H1 (cell line): ENCODE measurements at regions not wholly inside any gene's neighbourhood (a gene's known extent, or its start where the extent isn't known, plus 50 kb on each side); places are given as distances from the start of the nearest gene placed in this dataset.

Experiments used
- CTCF ChIA-PET: fragments of 300-600 bp; sonication (Branson Sonifier 250); formaldehyde crosslinking; loops from one replicate; lab custom pipeline; 2021; ENCODE audit not compliant: partially characterized antibody; lab: Charles Lee
- POLR2A ChIA-PET: fragments of 300-600 bp; sonication (Branson Sonifier 250); formaldehyde crosslinking; loops from one replicate; lab custom pipeline; 2021; ENCODE audit warnings: inconsistent platforms; ENCODE audit not compliant: partially characterized antibody; lab: Charles Lee
- DNase-seq, 2 experiments: peaks; one replicate each; pipeline versions ENCODE4 v3.0.0 to v3.0.0-alpha.2; 2010 to 2022; ENCODE audit warnings: low spot score in 2 of 2, low read depth in 1 of 2, mixed read lengths in 1 of 2
- FAIRE-seq: peaks from 2 replicates; lab custom pipeline; 2011; peaks lifted over from hg19 to GRCh38; lab: Jason Lieb, UNC
- H2AFZ ChIP-seq: 2 replicates; pipeline ENCODE4 v1.8.1; 2012; ENCODE audit warnings: low read length, inconsistent platforms
- H2AK5ac ChIP-seq: 2 replicates; pipeline ENCODE4 v1.6.1; 2013; ENCODE audit warnings: low read depth, low read length
- H2BK120ac ChIP-seq: replicated peaks from 2 replicates; pipeline ENCODE3; 2013; ENCODE audit warnings: low read depth, low read length, inconsistent platforms
- H2BK12ac ChIP-seq: 2 replicates; pipeline ENCODE4 v1.6.1; 2013; ENCODE audit warnings: low read depth, low read length
- H2BK15ac ChIP-seq: 2 replicates; pipeline ENCODE4 v1.6.1; 2013; ENCODE audit warnings: low read length
- H2BK20ac ChIP-seq: 2 replicates; pipeline ENCODE4 v1.6.1; 2013; ENCODE audit warnings: low read length
- H2BK5ac ChIP-seq: 2 replicates; pipeline ENCODE4 v1.6.1; 2013; ENCODE audit warnings: low read depth, low read length
- H3K14ac ChIP-seq: 2 replicates; pipeline ENCODE4 v1.6.1; 2013; ENCODE audit warnings: inconsistent platforms; ENCODE audit not compliant: insufficient read length
- H3K18ac ChIP-seq: 2 replicates; pipeline ENCODE4 v1.6.1; 2013; ENCODE audit warnings: low read length; ENCODE audit errors: extremely low read depth
- H3K23ac ChIP-seq: 2 replicates; pipeline ENCODE4 v1.6.1; 2013; ENCODE audit warnings: inconsistent platforms; ENCODE audit not compliant: insufficient read length
- H3K23me2 ChIP-seq: 2 replicates; pipeline ENCODE4 v1.6.1; 2013; ENCODE audit warnings: low read depth, low read length
- H3K27ac ChIP-seq: 2 replicates; pipeline ENCODE4 v1.6.1; 2011; ENCODE audit warnings: low read depth, low read length, inconsistent platforms
- H3K27me3 ChIP-seq, 4 experiments: replicated peaks in 1 of 4; 1 replicate in 1 of 4; 2 replicates in 3 of 4; pipeline versions ENCODE4 v1.6.1 to v1.8.1; 2011 to 2013; ENCODE audit warnings: low read length in 3 of 4, mild to moderate bottlenecking in 3 of 4, inconsistent platforms in 2 of 4, mixed read lengths in 2 of 4, moderate library complexity in 1 of 4; ENCODE audit not compliant: control insufficient read depth in 3 of 4, insufficient read depth in 3 of 4; ENCODE audit errors: extremely low read depth in 1 of 4
- H3K36me3 ChIP-seq, 4 experiments: 2 replicates each; pipeline versions ENCODE4 v1.6.1 to v1.8.1; 2011 to 2013; ENCODE audit warnings: mild to moderate bottlenecking in 4 of 4, low read length in 3 of 4, moderate library complexity in 2 of 4, control low read depth in 1 of 4, inconsistent platforms in 1 of 4; ENCODE audit not compliant: insufficient read depth in 4 of 4, control insufficient read depth in 2 of 4
- H3K4ac ChIP-seq: replicated peaks from 2 replicates; pipeline ENCODE3; 2013; ENCODE audit warnings: low read length, low read depth, mixed read lengths, inconsistent platforms; ENCODE audit not compliant: insufficient read length
- H3K4me1 ChIP-seq, 4 experiments: replicated peaks in 1 of 4; 1 replicate in 1 of 4; 2 replicates in 3 of 4; pipeline versions ENCODE4 v1.6.1 to v1.8.1; 2011 to 2013; ENCODE audit warnings: low read length in 3 of 4, inconsistent platforms in 2 of 4, mixed read lengths in 1 of 4; ENCODE audit not compliant: insufficient read depth in 4 of 4, control insufficient read depth in 3 of 4
- H3K4me2 ChIP-seq, 2 experiments: 2 replicates each; pipeline versions ENCODE4 v1.6.1 to v1.8.1; 2011 to 2013; ENCODE audit warnings: low read depth in 2 of 2, low read length in 2 of 2, control low read depth in 1 of 2, inconsistent platforms in 1 of 2, mild to moderate bottlenecking in 1 of 2; ENCODE audit not compliant: insufficient read depth in 1 of 2
- H3K4me3 ChIP-seq, 4 experiments: fragments of 200-600, 300-600 bp in 1 of 4; sonication (generic), shearing (Covaris generic), sonication (Bioruptor Twin) in 1 of 4; 2 replicates each; pipeline versions ENCODE4 v1.5.1 to v1.8.1; 2011 to 2016; ENCODE audit warnings: low read length in 4 of 4, low read depth in 3 of 4, control low read depth in 2 of 4, inconsistent platforms in 2 of 4, mild to moderate bottlenecking in 2 of 4, mixed read lengths in 1 of 4, moderate library complexity in 1 of 4; ENCODE audit not compliant: insufficient read depth in 2 of 4; ENCODE audit errors: extremely low read depth in 1 of 4
- H3K56ac ChIP-seq: replicated peaks from 2 replicates; pipeline ENCODE3; 2013; ENCODE audit warnings: low read depth, mild to moderate bottlenecking, mixed read lengths, low read length, inconsistent platforms; ENCODE audit not compliant: insufficient read length
- H3K79me1 ChIP-seq: 2 replicates; pipeline ENCODE4 v1.6.1; 2013; ENCODE audit warnings: low read depth, low read length, control low read depth
- H3K79me2 ChIP-seq, 2 experiments: 2 replicates each; pipeline versions ENCODE4 v1.6.1 to v1.8.1; 2012 to 2013; ENCODE audit warnings: low read length in 2 of 2, mild to moderate bottlenecking in 2 of 2, inconsistent platforms in 1 of 2; ENCODE audit not compliant: insufficient read depth in 2 of 2, control insufficient read depth in 1 of 2
- H3K9ac ChIP-seq, 4 experiments: replicated peaks in 1 of 4; 1 replicate in 1 of 4; 2 replicates in 3 of 4; pipeline versions ENCODE4 v1.6.1 to v1.8.1; 2011 to 2013; ENCODE audit warnings: low read depth in 3 of 4, low read length in 3 of 4, control low read depth in 2 of 4, mild to moderate bottlenecking in 2 of 4, moderate library complexity in 2 of 4, inconsistent platforms in 1 of 4; ENCODE audit errors: extremely low read depth in 1 of 4
- H3K9me3 ChIP-seq, 2 experiments: 2 replicates each; pipeline versions ENCODE4 v1.6.1 to v1.8.1; 2012 to 2013; ENCODE audit warnings: mild to moderate bottlenecking in 2 of 2, moderate library complexity in 2 of 2, control low read depth in 1 of 2, inconsistent platforms in 1 of 2, low read depth in 1 of 2, low read length in 1 of 2, mixed read lengths in 1 of 2; ENCODE audit not compliant: insufficient read depth in 2 of 2
- H4K20me1 ChIP-seq, 2 experiments: replicated peaks in 1 of 2; 2 replicates each; pipeline versions ENCODE3 to v1.8.1; 2011 to 2013; ENCODE audit warnings: inconsistent platforms in 2 of 2, low read length in 2 of 2, mild to moderate bottlenecking in 1 of 2; ENCODE audit not compliant: insufficient read depth in 2 of 2, control insufficient read depth in 1 of 2
- H4K5ac ChIP-seq: 2 replicates; pipeline ENCODE4 v1.6.1; 2013; ENCODE audit warnings: low read length, low read depth, mixed read lengths, inconsistent platforms; ENCODE audit not compliant: insufficient read length
- H4K8ac ChIP-seq: 2 replicates; pipeline ENCODE4 v1.8.0; 2013; ENCODE audit warnings: mild to moderate bottlenecking, moderate library complexity, low read length, inconsistent platforms; ENCODE audit not compliant: insufficient read depth; ENCODE audit errors: extremely low read depth
- H4K91ac ChIP-seq: replicated peaks from 2 replicates; pipeline ENCODE3; 2013; ENCODE audit warnings: low read length, mixed read lengths, inconsistent platforms; ENCODE audit not compliant: insufficient read length
- KDM1A ChIP-seq: fragments of 200-600, 300-600 bp; sonication (generic); IDR thresholded peaks from 2 replicates; pipeline ENCODE4 v1.7.1; 2016; ENCODE audit warnings: mild to moderate bottlenecking, low read length, borderline replicate concordance
- PHF8 ChIP-seq: fragments of 200-600 bp; sonication (generic); conservative IDR thresholded peaks from 2 replicates; pipeline ENCODE4 v1.7.1; 2012; ENCODE audit warnings: low read depth, mild to moderate bottlenecking, inconsistent platforms, low read length, moderate library complexity
- POLR2A ChIP-seq, 2 experiments: IDR thresholded peaks; 1 replicate in 1 of 2; 2 replicates in 1 of 2; pipeline ENCODE4 v1.6.1; 2011; ENCODE audit warnings: low read depth in 2 of 2, low read length in 2 of 2, mild to moderate bottlenecking in 2 of 2; ENCODE audit errors: control extremely low read depth in 1 of 2
- TAF7 ChIP-seq: optimal IDR thresholded peaks from 2 replicates; pipeline ENCODE3; 2011; ENCODE audit warnings: low read depth, mild to moderate bottlenecking, inconsistent platforms, low read length, moderate library complexity, borderline replicate concordance
- YY1 ChIP-seq: IDR thresholded peaks from 2 replicates; pipeline ENCODE4 v1.6.1; 2011; ENCODE audit warnings: low read depth, mild to moderate bottlenecking, low read length

- Histone ChIP-seq H3K36me3 (no peaks in the 10 kb centered on the region), H2AFZ (no peak overlapping the region), H4K8ac (no peak overlapping the region), H4K91ac (no peak overlapping the region), H3K27ac (no peak overlapping the region), H2BK15ac (no peak overlapping the region), H3K4me1 (no peaks in the 10 kb centered on the region), H2AK5ac (no peak overlapping the region), H3K23me2 (no peaks in the 10 kb centered on the region), H3K79me2 (no peaks in the 10 kb centered on the region), H3K79me1 (no peaks in the 10 kb centered on the region), H2BK5ac (no peak overlapping the region), H4K5ac (no peak overlapping the region), H3K18ac (no peak overlapping the region), H3K14ac (no peak overlapping the region), H3K4ac (no peak overlapping the region), H3K56ac (no peak overlapping the region), H3K9me3 (no peaks in the 10 kb centered on the region), H2BK20ac (no peak overlapping the region), H3K4me3 (no peak overlapping the region), H3K23ac (no peak overlapping the region), H4K20me1 (no peaks in the 10 kb centered on the region), H2BK12ac (no peak overlapping the region), H2BK120ac (no peak overlapping the region), H3K27me3 (no peaks in the 10 kb centered on the region), H3K4me2 (no peak overlapping the region), H3K9ac (no peak overlapping the region)
- ChIA-PET POLR2A (no interaction called here), CTCF (no interaction called here)
- FAIRE-seq = no peak
- no peak for DNase-seq
- TF ChIP-seq PHF8 (no peak), YY1 (no peak), KDM1A (no peak), TAF7 (no peak), POLR2A (IDR thresholded peaks at IDR 0.05; ENCODE audit: control extremely low read depth in 1 of 2, low read depth in 2 of 2, low read length in 2 of 2) (no peak)
These were observed 103.5 kb upstream of the KIF2B start for GRCh38 chr17:53719229-53719628.
